Activated CD4-positive, alpha-beta T cell treated with anti-CD3 and anti-CD28 coated beads for 36 hours (primary cell): ENCODE measurements at regions not wholly inside any gene's neighbourhood (a gene's known extent, or its start where the extent isn't known, plus 50 kb on each side); places are given as distances from the start of the nearest gene placed in this dataset.
"Not testable (repeated sequence)": the region's sequence is repeated elsewhere in the genome, so short reads cannot be mapped to it uniquely, and the experiment has no call there.

ENCODE experiments used
- ATAC-seq: fragments of 200-7000 bp; cut with Tn5 transposase; one replicate; pipeline ENCODE4 v1.10.0; 2021; ENCODE audit warnings: mild to moderate bottlenecking, moderate library complexity
- CTCF ChIA-PET: fragments of 350-600 bp; sonication (Branson Sonifier 250); formaldehyde crosslinking; loops from one replicate; lab custom pipeline; 2021; ENCODE audit warnings: antibody characterized with exemption; lab: Charles Lee
- POLR2A ChIA-PET: fragments of 350-600 bp; sonication (Branson Sonifier 250); formaldehyde crosslinking; loops from one replicate; lab custom pipeline; 2021; ENCODE audit warnings: antibody characterized with exemption, inconsistent platforms; lab: Charles Lee
- DNase-seq: peaks from one replicate; pipeline ENCODE4 v3.0.0-alpha.2; 2020
- H3K27ac Mint-ChIP-seq: one replicate; pipeline ENCODE4 v1.8.0; 2021; ENCODE audit warnings: mixed read lengths
- H3K27me3 Mint-ChIP-seq: one replicate; pipeline ENCODE4 v1.8.0; 2021; ENCODE audit warnings: mixed read lengths
- H3K36me3 Mint-ChIP-seq: one replicate; pipeline ENCODE4 v1.8.0; 2021; ENCODE audit warnings: low read depth, mixed read lengths
- H3K4me1 Mint-ChIP-seq: one replicate; pipeline ENCODE4 v1.8.0; 2021; ENCODE audit warnings: mixed read lengths
- H3K4me3 Mint-ChIP-seq: one replicate; pipeline ENCODE4 v1.8.0; 2021; ENCODE audit warnings: mild to moderate bottlenecking, moderate library complexity, mixed read lengths
- H3K9me3 Mint-ChIP-seq: one replicate; pipeline ENCODE4 v1.8.0; 2021; ENCODE audit warnings: low read depth, mixed read lengths
- intact Hi-C, 2 experiments: fragments of 100-400 bp; cut with DNase I in 1 of 2; cut with micrococcal nuclease in 1 of 2; formaldehyde crosslinking; loops; one replicate each; pipeline versions ENCODE4 v1.14.2 to v1.15.1; 2022 to 2024; cut with DNase I, micrococcal nuclease

DNA sequence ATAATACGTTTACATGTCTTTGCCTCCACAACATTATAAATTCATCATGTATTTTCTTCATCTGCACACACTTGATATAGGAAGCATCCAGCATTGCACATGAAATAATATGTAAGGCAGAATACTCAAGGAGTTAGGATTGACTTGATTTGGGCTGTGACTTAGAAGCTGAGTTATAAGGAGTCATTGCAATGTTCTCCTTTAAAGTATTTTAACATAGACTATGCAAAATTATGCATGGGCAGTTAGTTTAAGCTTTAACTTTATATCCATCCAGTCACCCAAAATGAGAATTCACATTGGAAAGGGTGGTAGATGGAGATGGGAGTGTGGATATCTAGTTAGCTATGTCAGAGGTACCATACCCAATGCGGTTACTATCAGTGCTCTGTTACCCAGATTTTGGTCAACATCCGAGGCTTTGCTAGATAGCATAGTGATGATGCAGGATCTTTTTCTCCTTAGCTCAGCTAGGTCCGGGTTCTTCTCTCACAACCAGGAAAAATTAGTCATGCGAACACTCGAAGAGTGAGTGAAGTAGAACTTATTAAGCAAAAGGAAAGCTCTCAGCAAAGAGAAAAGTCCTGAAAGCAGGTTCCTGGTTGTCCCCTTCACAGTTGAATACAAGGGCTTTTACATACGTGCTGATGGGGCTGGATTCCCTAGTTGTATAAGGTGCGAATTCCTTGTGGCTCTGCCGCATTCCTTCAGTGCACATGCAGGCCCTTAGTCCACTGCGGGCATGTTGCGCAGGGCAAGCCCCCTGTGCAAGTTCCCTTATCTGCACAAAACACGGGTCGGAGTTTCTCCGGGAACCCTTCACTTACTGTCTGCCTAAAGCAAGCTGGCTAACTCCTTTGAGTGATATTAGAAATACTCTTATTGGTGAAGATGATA is 73.1 kb upstream of the FAM20A start:
- CTCF ChIA-PET, result interaction anchor here (0.6 kb wide), 1 partner anchor 11 kb away, joined by 3 read pairs; no protein-coding TSS in a partner anchor
- Mint-ChIP-seq H3K4me1 (no peaks in the 10 kb centered on the region), H3K4me3 (no peak overlapping the region), H3K36me3 (no peaks in the 10 kb centered on the region), H3K27ac (no peak overlapping the region), H3K27me3 (peaks cover 13% of the 10 kb centered on the region), H3K9me3 (no peaks in the 10 kb centered on the region)
- DNase-seq (no peak), ATAC-seq (no peak)
- intact Hi-C loops, result no loop called here
- POLR2A ChIA-PET, result no interaction called here

GRCh38 chr17:68670967-68671693 is 70.0 kb upstream of the FAM20A start:
- intact Hi-C loops, result no loop called here
- ChIA-PET CTCF (interaction anchor here (2.5 kb wide), 1 partner anchor 12 kb away, joined by 6 read pairs; no protein-coding TSS in a partner anchor), POLR2A (no interaction called here)
- DNase-seq (no peak), ATAC-seq (no peak)
- H3K27ac Mint-ChIP-seq, result no peak overlapping the region
- peaks cover 18% of the 10 kb centered on the region for H3K27me3 Mint-ChIP-seq
- H3K4me3 Mint-ChIP-seq, result no peak overlapping the region
- no peaks in the 10 kb centered on the region for H3K9me3 Mint-ChIP-seq
- no peaks in the 10 kb centered on the region for H3K4me1 Mint-ChIP-seq
- H3K36me3 Mint-ChIP-seq, result no peaks in the 10 kb centered on the region

DNA sequence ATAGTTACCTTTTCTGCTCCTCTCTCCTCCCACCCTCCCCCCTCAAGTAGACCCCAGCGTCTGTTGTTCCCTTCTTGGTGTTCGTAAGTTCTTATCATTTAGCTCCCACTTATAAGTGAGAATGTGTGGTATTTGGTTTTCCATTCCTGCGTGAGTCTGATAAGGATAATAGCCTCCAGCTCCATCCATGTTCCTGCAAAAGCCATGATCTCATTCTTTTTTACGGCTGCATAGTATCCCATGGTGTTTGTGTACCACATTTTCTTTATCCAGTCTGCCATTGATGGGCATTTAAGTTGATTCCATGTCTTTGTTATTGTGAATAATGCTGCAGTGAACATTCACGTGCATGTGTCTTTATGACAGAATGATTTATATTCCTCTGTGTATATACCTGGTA is 65.3 kb upstream of the FAM20A start:
- CTCF ChIA-PET, H3K36me3 Mint-ChIP-seq, H3K27ac Mint-ChIP-seq, H3K4me1 Mint-ChIP-seq, intact Hi-C loops, POLR2A ChIA-PET, ATAC-seq, H3K9me3 Mint-ChIP-seq, H3K4me3 Mint-ChIP-seq, DNase-seq: not testable (repeated sequence)
- peaks cover 20% of the 10 kb centered on the region for H3K27me3 Mint-ChIP-seq

GRCh38 chr17:68665373-68665772 is 64.2 kb upstream of the FAM20A start:
- Mint-ChIP-seq H3K27ac (no peak overlapping the region), H3K36me3 (no peaks in the 10 kb centered on the region), H3K4me1 (no peaks in the 10 kb centered on the region), H3K9me3 (no peaks in the 10 kb centered on the region), H3K27me3 (peaks cover 20% of the 10 kb centered on the region), H3K4me3 (no peak overlapping the region)
- intact Hi-C loops, result no loop called here
- POLR2A ChIA-PET, result interaction anchor here (0.6 kb wide), 1 partner anchor 652 kb away, joined by 7 read pairs; no protein-coding TSS in a partner anchor
- ATAC-seq (no peak), DNase-seq (no peak)
- CTCF ChIA-PET, result no interaction called here

GRCh38 chr17:68662479-68662878 is 61.3 kb upstream of the FAM20A start:
- H3K36me3 Mint-ChIP-seq, result no peaks in the 10 kb centered on the region
- ChIA-PET POLR2A (no interaction called here), CTCF (no interaction called here)
- no peak overlapping the region for H3K27ac Mint-ChIP-seq
- no peak for ATAC-seq
- H3K9me3 Mint-ChIP-seq, result no peaks in the 10 kb centered on the region
- no peak overlapping the region for H3K4me3 Mint-ChIP-seq
- intact Hi-C loops, result no loop called here
- peaks cover 18% of the 10 kb centered on the region for H3K27me3 Mint-ChIP-seq
- H3K4me1 Mint-ChIP-seq, result no peaks in the 10 kb centered on the region
- DNase-seq, result no peak

GRCh38 chr17:68662037-68662432 is 60.9 kb upstream of the FAM20A start:
- no peak for DNase-seq
- Mint-ChIP-seq H3K4me1 (no peaks in the 10 kb centered on the region), H3K27ac (no peak overlapping the region), H3K9me3 (no peaks in the 10 kb centered on the region), H3K36me3 (no peaks in the 10 kb centered on the region), H3K4me3 (no peak overlapping the region), H3K27me3 (peaks cover 18% of the 10 kb centered on the region)
- ATAC-seq, result no peak
- POLR2A ChIA-PET, result no interaction called here
- CTCF ChIA-PET, result no interaction called here
- intact Hi-C loops, result no loop called here

- POLR2A ChIA-PET, result no interaction called here
- H3K27me3 Mint-ChIP-seq, result peaks cover 18% of the 10 kb centered on the region
- H3K9me3 Mint-ChIP-seq, result no peaks in the 10 kb centered on the region
- CTCF ChIA-PET, result no interaction called here
- no peak overlapping the region for H3K4me3 Mint-ChIP-seq
- ATAC-seq (no peak), DNase-seq (no peak)
- H3K36me3 Mint-ChIP-seq, result no peaks in the 10 kb centered on the region
- intact Hi-C loops, result no loop called here
- no peaks in the 10 kb centered on the region for H3K4me1 Mint-ChIP-seq
- H3K27ac Mint-ChIP-seq, result no peak overlapping the region
These were observed 60.3 kb upstream of the FAM20A start for GRCh38 chr17:68661265-68662036.

DNA sequence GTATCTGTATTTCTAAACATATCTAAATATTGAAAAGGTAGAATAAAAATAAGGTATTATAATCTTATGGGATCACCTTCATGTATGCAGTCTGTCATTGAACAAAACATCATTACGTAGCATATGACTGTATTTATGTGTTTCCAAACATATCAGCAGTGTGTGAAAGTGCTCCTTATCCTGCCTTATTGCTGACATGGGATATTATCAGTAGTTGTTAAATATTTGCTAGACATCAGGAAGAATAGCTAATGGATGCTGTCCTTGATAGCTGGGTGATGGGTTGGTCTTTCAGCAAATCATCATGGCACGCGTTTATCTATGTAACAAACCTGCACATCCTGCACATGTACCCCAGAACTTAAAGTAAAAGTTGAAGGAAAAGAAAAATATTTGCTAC is 59.1 kb upstream of the FAM20A start:
- intact Hi-C loops, result no loop called here
- ATAC-seq, result no peak
- no peaks in the 10 kb centered on the region for H3K4me1 Mint-ChIP-seq
- ChIA-PET POLR2A (no interaction called here), CTCF (no interaction called here)
- no peaks in the 10 kb centered on the region for H3K36me3 Mint-ChIP-seq
- no peak overlapping the region for H3K4me3 Mint-ChIP-seq
- DNase-seq, result no peak
- H3K27ac Mint-ChIP-seq, result no peak overlapping the region
- H3K27me3 Mint-ChIP-seq, result peaks cover 16% of the 10 kb centered on the region
- H3K9me3 Mint-ChIP-seq, result no peaks in the 10 kb centered on the region

- Mint-ChIP-seq H3K4me1 (no peaks in the 10 kb centered on the region), H3K27ac (no peak overlapping the region), H3K36me3 (no peaks in the 10 kb centered on the region), H3K9me3 (no peaks in the 10 kb centered on the region), H3K27me3 (peaks cover 13% of the 10 kb centered on the region), H3K4me3 (no peak overlapping the region)
- no peak for ATAC-seq
- no peak for DNase-seq
- POLR2A ChIA-PET, result no interaction called here
- CTCF ChIA-PET, result no interaction called here
- intact Hi-C loops, result no loop called here
These were observed 58.0 kb upstream of the FAM20A start for GRCh38 chr17:68658999-68659780.

DNA sequence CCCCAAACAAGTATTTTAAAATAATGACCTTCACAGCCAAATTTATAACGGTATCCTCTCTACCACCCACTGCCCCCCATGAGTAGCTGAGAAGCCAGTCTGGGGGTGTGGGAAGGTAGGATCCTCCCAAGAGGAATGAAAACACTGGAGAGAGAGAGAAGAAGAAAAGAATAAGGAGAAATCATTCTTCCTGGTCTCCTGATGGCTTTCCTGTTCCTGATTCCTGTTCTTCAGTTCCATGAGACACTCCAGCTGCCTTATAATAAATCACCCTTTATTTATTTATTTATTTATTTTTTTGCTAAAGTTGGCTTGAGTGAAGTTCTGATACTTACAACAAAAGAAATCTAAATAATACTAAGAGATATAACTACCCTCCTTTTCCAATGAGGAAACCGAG is 56.4 kb upstream of the FAM20A start:
- H3K27me3 Mint-ChIP-seq, result peaks cover 10% of the 10 kb centered on the region
- H3K36me3 Mint-ChIP-seq, result no peaks in the 10 kb centered on the region
- no peaks in the 10 kb centered on the region for H3K4me1 Mint-ChIP-seq
- ChIA-PET POLR2A (no interaction called here), CTCF (no interaction called here)
- no peak overlapping the region for H3K4me3 Mint-ChIP-seq
- intact Hi-C loops, result no loop called here
- no peaks in the 10 kb centered on the region for H3K9me3 Mint-ChIP-seq
- no peak overlapping the region for H3K27ac Mint-ChIP-seq
- DNase-seq, result no peak
- no peak for ATAC-seq

- no peak for ATAC-seq
- Mint-ChIP-seq H3K4me3 (no peak overlapping the region), H3K4me1 (no peaks in the 10 kb centered on the region), H3K36me3 (no peaks in the 10 kb centered on the region), H3K27ac (no peak overlapping the region), H3K9me3 (no peaks in the 10 kb centered on the region), H3K27me3 (peaks cover 9% of the 10 kb centered on the region)
- ChIA-PET POLR2A (no interaction called here), CTCF (interaction anchor here (0.5 kb wide), 1 partner anchor 38 kb away, joined by 4 read pairs; no protein-coding TSS in a partner anchor)
- intact Hi-C loops, result no loop called here
- no peak for DNase-seq
These were observed 56.0 kb upstream of the FAM20A start for GRCh38 chr17:68657166-68657565.
